ENCODE measurements at regions not wholly inside any gene's neighbourhood (a gene's known extent, or its start where the extent isn't known, plus 50 kb on each side); places are given as distances from the start of the nearest gene placed in this dataset.

- WGBS (ENCODE audit: extremely low coverage, insufficient read length, low lambda C conversion rate) = no CpG with 5 or more reads among the region's 2 CpGs
- no peak overlapping the region for H2BK20ac ChIP-seq (ENCODE audit: low read depth, low read length, poor library complexity, severe bottlenecking)
- no peak overlapping the region for H4K8ac ChIP-seq (replicated peaks; ENCODE audit: insufficient read length, low read depth, low read length)
- peaks cover 6 to 8% of the 10 kb centered on the region in 2 experiments; a peak in 2 of 5 replicates for H3K9me3 Mint-ChIP-seq
- TF ChIP-seq, protein P1, sequence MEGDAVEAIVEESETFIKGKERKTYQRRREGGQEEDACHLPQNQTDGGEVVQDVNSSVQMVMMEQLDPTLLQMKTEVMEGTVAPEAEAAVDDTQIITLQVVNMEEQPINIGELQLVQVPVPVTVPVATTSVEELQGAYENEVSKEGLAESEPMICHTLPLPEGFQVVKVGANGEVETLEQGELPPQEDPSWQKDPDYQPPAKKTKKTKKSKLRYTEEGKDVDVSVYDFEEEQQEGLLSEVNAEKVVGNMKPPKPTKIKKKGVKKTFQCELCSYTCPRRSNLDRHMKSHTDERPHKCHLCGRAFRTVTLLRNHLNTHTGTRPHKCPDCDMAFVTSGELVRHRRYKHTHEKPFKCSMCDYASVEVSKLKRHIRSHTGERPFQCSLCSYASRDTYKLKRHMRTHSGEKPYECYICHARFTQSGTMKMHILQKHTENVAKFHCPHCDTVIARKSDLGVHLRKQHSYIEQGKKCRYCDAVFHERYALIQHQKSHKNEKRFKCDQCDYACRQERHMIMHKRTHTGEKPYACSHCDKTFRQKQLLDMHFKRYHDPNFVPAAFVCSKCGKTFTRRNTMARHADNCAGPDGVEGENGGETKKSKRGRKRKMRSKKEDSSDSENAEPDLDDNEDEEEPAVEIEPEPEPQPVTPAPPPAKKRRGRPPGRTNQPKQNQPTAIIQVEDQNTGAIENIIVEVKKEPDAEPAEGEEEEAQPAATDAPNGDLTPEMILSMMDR (conservative IDR thresholded peaks at IDR 0.05) = no peak
- no peak overlapping the region for H3K4me3 Mint-ChIP-seq
- H3K27me3 Mint-ChIP-seq (ENCODE audit: low read depth) = no peaks in the 10 kb centered on the region
- no peak overlapping the region for H3K27ac Mint-ChIP-seq
- no peak overlapping the region for H3K9ac ChIP-seq (ENCODE audit: extremely low read depth, insufficient read length, low read length)
- H4K5ac ChIP-seq (ENCODE audit: insufficient read length, low read depth, low read length) = no peak overlapping the region
- no peak overlapping the region for H2BK5ac ChIP-seq (ENCODE audit: insufficient read length, low read length)
- H2BK12ac ChIP-seq (ENCODE audit: insufficient read length, low read depth, low read length) = no peak overlapping the region
- H3K79me1 ChIP-seq (ENCODE audit: insufficient read depth, low read depth, low read length, poor library complexity, severe bottlenecking) = no peaks in the 10 kb centered on the region
- H3K23ac ChIP-seq (ENCODE audit: insufficient read length, low read depth, low read length) = no peak overlapping the region
- no peak overlapping the region for H3K18ac ChIP-seq (ENCODE audit: insufficient read length, low read depth, low read length)
- no peak overlapping the region for H3K4me2 ChIP-seq (ENCODE audit: insufficient read depth, insufficient read length, low read length)
- H3K36me3 Mint-ChIP-seq (ENCODE audit: insufficient read depth in 1 of 3, low read depth in 3 of 3) = peaks cover 0 to 4% (median 2%) of the 10 kb centered on the region in 3 experiments; a peak in 1 of 7 replicates
- no peak overlapping the region for H2AK5ac ChIP-seq (ENCODE audit: insufficient read length, low read length)
- H3K27ac ChIP-seq (ENCODE audit: insufficient read length, low read depth, low read length) = no peak overlapping the region
- no peaks in the 10 kb centered on the region for H3K4me1 ChIP-seq (ENCODE audit: insufficient read depth, low read length)
- H3K14ac ChIP-seq (ENCODE audit: insufficient read depth, low read length) = no peak overlapping the region
- H3K27me3 ChIP-seq (ENCODE audit: insufficient read depth, low read length) = no peaks in the 10 kb centered on the region
- H4K91ac ChIP-seq (ENCODE audit: insufficient read length, low read depth, low read length) = no peak overlapping the region
- DNase-seq = no peak
- no peaks in the 10 kb centered on the region for H3K23me2 ChIP-seq (ENCODE audit: insufficient read length, low read depth, low read length, poor library complexity, severe bottlenecking)
- H3K56ac ChIP-seq (ENCODE audit: insufficient read length, low read depth, low read length) = no peak overlapping the region
- no peaks in the 10 kb centered on the region for H3K4me1 Mint-ChIP-seq
- no peak overlapping the region for H3K4ac ChIP-seq (ENCODE audit: low read depth, low read length)
- no peaks in the 10 kb centered on the region for H3K9me3 ChIP-seq (ENCODE audit: control insufficient read depth, low read depth, low read length)
- no peak overlapping the region for H2BK120ac ChIP-seq (ENCODE audit: low read depth, low read length, poor library complexity, severe bottlenecking)
- no peaks in the 10 kb centered on the region for H4K20me1 ChIP-seq (ENCODE audit: control insufficient read depth, insufficient read depth, insufficient read length)
- H2BK15ac ChIP-seq (ENCODE audit: low read depth, low read length) = no peak overlapping the region
- no peak overlapping the region for H3T11ph ChIP-seq (ENCODE audit: low read length)
- H2AFZ ChIP-seq (ENCODE audit: low read length) = no peak overlapping the region
- H3K79me2 ChIP-seq (ENCODE audit: insufficient read depth, low read length) = no peaks in the 10 kb centered on the region
Observed at GRCh38 chr5:26647781-26648180, 390.6 kb downstream of the CDH9 start.
